ENCODE measurements at regions not wholly inside any gene's neighbourhood (a gene's known extent, or its start where the extent isn't known, plus 50 kb on each side); places are given as distances from the start of the nearest gene placed in this dataset.

DNA sequence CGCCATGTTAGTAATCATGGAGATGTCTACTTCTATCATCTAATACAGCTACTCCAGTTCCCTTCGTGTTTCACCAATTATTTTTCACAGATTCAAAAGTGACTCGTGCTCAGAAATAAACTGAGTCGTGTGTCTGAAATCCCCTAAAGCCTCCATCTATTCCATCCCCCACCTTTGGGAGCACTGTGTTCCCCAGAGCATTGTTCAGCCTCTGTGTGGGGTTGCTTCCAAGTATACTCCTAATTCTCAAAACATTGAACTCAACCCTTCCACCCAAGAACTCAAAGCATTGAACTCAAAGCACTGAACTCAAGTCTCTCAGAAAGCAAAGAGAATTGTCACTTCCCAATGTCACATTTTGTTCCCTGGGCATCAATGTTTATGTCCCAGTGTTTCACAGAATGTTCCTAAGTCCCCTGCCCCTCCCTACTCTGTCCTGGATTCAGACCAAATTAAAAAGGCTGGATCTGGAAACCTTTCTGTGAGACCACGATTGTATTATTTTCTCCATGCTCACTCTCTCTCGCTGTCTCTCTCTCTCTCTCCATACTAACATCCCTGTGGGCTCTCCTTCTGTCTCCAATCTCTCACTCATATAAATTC is 138.5 kb upstream of the QRFPR start:
- no peak for DNase-seq

DNA sequence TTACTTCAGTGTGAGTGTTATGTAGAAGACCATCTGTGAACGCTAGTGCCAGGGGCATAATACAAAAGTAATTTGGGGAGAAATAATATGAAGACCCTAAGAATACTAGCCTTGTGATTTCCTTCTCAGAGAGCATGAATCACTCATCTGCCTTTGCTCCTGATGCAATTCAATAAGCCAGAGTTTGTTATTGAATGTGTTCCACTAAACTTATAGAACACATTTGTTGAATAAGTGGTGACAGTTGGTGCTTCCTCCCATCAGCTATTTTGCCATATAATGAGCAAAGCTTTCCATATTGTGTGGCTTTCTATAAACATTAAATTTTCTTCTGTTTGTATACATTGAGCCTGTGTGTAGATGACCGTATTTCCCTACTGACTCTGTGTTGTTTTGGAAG is 136.4 kb upstream of the QRFPR start:
- no peak for DNase-seq

DNA sequence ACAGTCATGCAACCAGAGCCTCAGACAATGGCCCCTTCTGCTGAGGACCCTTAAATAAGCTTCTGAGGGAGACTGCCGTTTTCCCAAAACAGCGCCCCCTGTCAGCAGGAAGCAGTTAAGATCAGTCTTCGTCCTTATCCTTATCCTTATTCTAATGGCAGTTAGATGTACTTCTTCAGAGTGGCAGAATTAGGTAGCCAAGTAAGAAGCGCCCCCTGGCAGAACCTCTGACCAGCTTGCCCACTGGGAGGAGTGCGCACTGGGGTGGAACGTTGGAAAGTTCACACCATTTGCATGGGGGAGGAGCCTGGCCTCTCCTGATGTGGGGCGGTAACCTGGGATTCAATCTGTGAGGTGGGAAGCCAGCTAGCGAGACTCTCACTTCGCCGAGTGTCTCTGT is 133.6 kb upstream of the QRFPR start:
- DNase-seq = no peak

DNA sequence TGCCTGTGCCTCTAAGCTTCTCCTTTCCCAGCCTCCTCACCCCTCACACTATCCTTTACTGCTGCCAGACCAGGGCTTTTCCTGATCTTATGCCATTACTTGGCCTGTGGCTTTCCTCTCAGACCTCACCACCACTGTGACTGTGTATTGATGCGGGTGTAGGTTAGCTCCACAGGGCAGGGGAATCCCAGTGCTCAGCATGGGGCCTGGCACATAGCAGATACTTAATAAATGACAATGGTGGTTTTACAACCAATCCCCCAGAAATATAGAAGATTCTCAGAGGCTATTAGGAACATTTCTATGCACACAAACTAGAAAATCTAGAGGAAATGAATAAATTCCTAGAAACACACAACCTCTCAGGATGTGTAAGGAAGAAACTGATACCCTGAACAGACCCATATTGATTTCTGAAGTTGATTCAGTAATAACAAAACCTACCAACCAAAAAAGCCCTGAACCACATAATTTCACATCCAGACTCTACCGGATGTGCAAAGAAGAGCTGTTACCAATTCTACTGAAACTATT is 129.6 kb upstream of the QRFPR start:
- no peak for DNase-seq

DNA sequence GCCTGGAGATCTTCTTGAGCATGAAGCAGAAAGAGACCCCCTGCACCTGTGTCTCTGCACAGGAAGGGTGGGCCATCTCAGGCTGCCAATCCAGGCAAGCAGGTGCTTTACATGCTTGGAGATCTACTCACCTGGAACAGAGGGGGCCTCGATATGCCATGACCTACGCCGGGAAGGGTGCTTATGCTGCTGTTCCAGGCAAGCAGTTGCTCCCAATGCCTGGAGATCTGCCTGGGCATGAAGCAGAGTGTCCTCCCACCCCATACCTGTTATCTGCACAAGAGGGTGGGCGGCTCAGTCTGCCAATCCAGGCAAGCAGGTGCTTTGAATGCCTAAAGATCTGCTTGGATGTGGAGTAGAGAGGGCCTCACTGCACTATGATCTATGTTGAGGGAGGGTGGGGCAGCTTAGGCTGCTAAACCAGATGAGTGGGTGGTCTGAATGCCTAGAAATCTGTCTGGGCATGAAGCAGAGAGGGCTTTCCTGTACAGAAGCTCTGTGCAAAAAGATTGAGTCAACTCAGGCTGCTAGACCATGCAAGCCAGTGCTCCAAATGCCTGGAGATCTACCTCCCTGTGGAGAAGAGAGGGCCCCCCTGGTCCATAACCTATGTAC is 104.5 kb upstream of the QRFPR start:
- DNase-seq = no peak

- no peak for DNase-seq
Measured at GRCh38 chr4:121484633-121485032, 103.8 kb upstream of the QRFPR start.

GRCh38 chr4:121479808-121480207 is 99.0 kb upstream of the QRFPR start:
- DNase-seq = no peak

- DNase-seq = no peak
Measured at GRCh38 chr4:121477480-121477879, 96.7 kb upstream of the QRFPR start.

DNA sequence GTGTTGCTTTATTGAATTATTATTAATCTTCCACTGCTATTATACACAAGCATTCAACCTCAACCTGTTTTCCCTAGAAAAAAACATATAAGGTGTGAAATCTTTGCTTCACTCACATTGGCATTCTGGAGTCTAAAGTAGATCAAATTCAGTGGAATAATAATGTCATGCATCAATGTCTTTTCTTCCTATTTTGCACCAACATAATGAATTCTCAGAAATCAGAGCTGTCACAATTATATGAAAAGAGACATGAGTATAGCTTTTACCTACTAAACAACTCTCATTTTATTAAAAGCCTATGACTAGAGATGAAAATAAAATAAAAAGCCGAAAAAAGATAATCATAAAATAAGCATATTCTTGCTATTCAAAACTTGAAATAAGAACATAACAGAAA is 96.3 kb upstream of the QRFPR start:
- no peak for DNase-seq

DNA sequence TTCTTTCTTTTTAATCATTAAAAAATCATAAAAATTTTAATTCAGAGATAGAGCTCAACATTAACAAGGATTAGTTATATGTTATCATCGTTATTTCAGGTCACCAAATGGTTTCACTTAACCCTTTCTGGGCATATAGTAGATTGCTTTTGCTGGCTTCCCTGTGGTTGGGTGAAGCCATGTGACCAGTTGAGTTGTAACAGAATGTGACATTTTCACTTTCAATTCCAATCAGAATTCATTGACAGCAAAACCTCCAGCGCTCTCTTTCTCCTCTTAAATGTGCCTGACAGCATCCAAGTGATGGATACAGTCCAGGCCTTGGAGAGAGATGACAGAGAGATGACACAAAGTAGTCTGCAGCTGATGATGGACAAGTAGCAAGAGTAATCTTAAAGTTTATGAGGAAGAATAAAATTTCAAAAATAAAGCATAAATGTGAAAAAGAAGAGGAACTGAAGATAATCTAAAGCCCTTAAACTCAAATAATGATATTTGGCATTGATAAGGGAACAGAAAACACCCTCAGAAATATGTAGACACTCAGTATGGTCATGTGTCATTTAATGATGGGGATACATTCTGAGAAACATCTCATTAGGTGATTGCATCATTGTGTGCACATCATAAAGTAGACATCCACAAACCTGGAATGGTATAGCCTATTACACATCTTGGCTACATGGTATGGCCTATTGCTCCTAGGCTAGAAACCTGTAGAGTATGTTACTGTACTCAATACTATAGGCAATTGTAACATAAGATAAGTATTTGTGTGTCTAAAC is 92.3 kb upstream of the QRFPR start:
- DNase-seq = no peak

DNA sequence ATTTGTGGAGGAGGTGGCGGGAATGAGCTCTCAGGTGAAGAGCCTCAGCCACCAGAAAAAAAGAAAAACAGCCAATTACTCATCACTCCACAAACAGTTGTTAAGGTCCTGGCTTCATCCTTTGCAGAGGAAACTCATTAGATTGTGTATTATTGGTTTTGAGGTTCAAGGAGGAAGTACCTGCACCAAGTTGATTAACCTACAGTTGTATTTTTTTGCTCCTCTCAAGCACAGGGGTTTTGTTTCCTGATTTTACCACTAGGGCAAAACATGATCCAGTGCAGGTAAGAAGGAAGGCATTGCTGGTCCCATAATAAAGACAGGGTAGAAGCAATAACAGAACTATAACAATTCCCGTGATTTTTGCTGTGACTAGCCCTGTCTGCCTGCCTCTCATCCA is 84.0 kb upstream of the QRFPR start:
- no peak for DNase-seq

DNA sequence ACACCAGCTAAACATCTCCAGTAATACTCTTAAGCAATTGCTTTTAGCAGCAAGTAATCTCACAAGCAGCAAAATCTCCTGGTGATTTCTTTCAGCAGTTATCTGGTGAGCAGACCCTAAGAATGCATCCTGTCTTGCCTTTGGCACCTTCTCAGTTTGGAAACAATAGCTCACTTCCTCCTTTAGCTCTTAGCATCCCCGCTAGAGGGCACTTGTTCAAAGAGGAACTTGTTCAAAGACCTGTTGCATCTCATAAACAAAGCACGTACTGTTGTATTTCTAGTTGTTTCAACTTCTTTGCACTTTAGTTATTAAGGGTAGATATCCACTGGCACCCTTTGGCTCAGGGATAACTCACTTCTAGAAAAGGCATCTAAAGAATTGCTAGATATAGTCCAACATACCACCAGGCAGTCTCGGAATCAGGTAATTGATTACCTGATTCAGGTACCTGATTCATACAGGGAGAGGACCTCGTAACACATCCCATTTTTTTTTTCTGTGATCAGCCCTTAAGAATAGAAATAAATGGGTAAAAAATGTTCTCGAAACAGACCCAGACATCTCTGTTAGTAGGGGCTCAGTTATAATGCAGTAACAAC is 81.9 kb upstream of the QRFPR start:
- DNase-seq = peak; percentile 64

GRCh38 chr4:121459026-121459425 is 78.2 kb upstream of the QRFPR start:
- no peak for DNase-seq

DNA sequence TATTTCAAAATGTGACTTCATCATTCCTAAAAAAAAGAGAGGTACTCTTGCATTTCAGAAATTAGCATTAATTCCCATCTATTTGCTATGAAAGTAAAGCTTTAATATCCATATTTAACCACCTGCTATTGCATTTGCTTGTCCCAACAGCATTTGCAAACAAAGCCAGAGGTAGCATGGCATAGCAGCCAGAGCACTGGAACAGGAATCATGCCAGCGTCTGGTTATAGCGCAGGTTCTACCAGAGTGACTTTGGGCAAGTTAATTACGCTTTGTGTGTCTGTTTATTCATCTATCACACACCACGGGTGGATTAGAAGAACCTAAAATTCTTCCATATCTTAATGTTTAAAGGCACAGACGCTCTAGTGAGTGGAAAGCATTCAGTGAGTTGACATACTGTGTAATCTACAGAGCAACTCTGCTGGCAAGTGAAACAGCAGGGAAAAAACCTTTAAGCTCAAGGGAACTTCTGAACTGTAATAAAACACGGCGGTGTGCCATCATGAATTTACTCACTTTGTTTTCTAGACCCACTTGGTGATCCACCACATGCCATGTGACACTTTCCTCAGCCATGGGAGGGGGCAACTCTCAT is 76.6 kb upstream of the QRFPR start:
- no peak for DNase-seq

DNA sequence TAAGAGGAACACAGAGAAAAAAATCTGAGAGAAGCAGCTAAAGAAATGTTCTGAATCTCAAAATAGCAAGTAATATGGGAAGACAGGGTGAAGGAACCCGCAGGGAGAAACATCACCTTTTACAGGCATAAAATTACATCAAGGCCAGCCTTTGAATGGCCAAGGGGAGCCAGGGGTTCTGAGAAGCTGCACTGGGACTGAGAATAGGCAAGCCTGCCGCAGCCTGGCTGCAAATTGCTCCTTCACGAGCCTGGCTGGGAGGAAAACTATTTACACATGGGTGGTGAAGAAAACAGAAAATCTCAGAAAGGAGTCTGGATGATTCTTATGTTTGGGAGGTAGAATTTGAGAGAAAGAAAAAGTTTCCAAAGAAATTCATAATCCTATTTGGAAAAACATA is 74.5 kb upstream of the QRFPR start:
- DNase-seq = no peak

- no peak for DNase-seq
Measured at GRCh38 chr4:121454251-121454979, 73.6 kb upstream of the QRFPR start.

DNA sequence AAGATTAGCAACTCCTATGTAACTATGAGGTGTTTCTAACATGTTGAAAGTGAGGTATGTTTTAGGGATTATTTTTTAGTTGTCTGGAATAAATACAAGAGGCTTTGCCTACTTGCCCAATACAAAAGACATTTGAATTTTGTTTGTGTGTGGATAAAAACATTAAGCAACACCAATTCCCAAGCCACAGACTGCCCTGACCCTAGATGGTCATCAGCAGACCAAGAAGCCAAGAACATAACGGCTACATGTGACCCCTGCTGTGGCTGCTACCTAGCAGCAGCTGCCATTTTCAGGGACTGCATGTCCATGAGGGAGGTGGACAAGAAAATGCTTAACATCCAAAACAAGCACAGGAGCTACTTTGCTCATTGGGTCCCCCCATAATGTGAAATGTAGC is 70.5 kb upstream of the QRFPR start:
- no peak for DNase-seq

GRCh38 chr4:121449416-121449815 is 68.6 kb upstream of the QRFPR start:
- peak; percentile 37 for DNase-seq

DNA sequence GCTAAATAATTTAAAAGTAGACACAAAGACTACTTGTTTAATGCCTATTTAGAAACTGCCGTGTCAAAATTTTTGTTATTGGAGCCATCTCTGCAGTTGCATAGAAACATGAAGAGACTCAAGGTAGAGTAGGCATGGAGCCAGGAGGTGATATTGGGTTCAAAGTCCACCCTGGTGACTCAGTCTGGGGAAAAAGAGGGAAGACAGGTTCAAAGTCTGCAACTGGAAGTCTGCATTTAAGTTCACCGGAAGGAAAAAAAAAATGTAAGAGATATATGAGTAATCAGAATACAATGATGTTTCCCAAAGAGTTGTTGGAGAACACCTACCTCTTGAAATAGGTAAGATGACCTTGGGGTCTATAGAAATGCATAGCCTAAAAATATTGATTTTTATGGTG is 67.4 kb upstream of the QRFPR start:
- DNase-seq = no peak

GRCh38 chr4:121439669-121440068 is 58.9 kb upstream of the QRFPR start:
- DNase-seq = no peak
